ENCODE measurements at regions not wholly inside any gene's neighbourhood (a gene's known extent, or its start where the extent isn't known, plus 50 kb on each side); places are given as distances from the start of the nearest gene placed in this dataset.
"Not testable (repeated sequence)": the region's sequence is repeated elsewhere in the genome, so short reads cannot be mapped to it uniquely, and the experiment has no call there.

DNA sequence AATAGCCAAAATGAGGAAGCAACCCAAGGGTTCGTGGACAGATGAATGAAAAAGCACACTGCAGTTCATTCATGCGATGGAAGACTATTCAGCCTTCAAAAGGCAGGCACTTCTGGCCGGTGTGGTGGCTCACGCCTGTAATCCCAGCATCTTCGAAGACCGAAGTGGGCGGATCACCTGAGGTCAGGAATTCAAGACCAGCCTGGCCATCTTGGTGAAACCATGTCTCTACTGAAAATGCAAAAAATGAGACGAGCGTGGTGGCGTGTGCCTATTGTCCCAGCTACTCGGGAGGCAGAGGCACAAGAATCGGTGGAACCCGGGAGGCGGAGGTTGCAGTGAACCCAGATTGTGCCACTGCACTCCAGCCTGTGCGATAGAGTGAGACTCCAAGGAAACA is 114.1 kb upstream of the HMX1 start:
- in situ Hi-C loops (cut with HindIII; ENCODE audit: low pct_unique_long_range_greater_than_20kb, low sequenced_read_pairs); DNase-seq (ENCODE audit: low read depth): not testable (repeated sequence)

DNA sequence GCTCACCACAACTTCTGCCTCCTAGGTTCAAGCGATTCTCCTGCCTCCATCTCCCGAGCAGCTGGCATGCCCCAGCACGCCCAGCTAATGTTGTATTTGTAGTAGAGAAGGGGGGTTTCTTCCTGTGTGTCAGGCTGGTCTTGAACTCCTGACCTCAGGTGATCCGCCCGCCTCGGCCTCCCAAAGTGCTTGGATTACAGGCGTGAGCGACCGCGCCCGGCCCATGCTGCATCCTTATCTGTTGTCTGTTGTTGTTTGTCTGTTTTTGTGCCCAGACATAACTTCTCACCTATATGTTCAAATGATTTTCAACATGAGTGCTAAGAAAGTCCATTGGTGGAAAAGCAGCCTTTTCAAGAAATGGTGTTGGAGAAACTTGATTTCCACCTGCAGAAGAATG is 113.0 kb upstream of the HMX1 start:
- in situ Hi-C loops (cut with HindIII; ENCODE audit: low pct_unique_long_range_greater_than_20kb, low sequenced_read_pairs); DNase-seq (ENCODE audit: low read depth): not testable (repeated sequence)

DNA sequence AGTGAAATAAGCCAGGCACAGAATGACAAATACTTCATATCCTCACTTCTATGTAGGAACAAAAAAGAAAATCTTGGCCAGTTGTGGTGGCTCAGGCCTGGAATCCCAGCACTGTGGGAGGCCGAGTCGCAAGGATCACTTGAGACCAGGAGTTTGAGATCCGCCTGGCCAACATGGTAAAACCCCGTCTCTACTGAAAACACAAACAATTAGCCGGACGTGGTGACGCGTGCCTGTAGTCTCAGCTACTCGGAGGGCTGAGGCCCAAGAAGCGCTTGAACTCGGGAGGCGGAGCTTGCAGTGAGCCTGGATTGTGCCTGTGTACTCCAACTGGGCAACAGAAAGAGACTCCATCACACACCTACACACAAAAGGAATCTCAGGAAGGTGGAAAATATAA is 112.3 kb upstream of the HMX1 start:
- in situ Hi-C loops (cut with HindIII; ENCODE audit: low pct_unique_long_range_greater_than_20kb, low sequenced_read_pairs); DNase-seq (ENCODE audit: low read depth): not testable (repeated sequence)

DNA sequence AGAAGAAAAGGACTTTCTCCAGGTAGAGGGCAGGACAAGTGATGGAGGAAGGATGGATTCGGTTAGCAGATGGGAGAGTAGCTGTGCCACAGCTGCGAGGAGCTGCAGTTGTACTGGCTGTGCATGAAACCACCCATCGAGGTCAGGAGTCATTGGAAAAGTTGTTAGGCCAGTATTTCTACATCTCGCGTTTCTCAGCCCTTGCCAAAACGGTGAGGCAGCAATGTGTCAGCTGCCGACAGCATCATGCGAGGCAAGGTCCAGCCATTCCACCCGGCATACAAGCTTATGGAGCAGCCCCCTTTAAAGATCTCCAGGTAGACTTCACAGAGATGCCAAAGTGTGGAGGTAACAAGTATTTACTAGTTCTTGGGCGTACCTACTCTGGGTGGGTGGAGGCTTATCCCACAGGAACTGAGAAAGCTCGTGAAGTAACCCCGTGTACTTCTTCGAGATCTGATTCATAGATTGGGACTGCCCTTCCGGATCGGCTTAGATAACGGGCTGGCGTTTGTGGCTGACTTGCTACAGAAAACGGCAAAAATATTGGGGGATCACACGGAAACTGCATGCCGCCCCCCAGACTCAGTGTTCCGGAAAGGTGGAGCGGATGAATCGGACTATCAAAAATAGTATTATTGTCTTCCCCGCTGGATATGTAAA is 105.0 kb upstream of the HMX1 start:
- DNase-seq (ENCODE audit: low read depth); in situ Hi-C loops (cut with HindIII; ENCODE audit: low pct_unique_long_range_greater_than_20kb, low sequenced_read_pairs): not testable (repeated sequence)

DNA sequence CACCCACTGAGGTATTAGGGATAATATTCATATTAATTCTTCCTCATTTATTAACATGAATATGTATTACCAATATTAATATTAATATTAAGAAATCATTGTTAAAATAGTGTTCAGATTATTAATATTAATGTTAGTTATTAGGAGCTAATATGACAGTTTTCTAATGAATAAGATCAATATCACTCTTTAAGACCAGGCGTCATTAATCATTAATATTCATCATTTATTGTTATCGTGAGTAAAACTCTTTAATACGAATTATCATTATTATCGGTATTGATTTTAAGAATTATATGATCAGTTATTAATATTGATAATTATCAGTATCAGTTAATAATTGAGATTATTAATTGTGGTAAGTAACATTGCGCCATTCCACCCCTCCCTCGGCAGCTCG is 101.0 kb upstream of the HMX1 start:
- DNase-seq (ENCODE audit: low read depth); in situ Hi-C loops (cut with HindIII; ENCODE audit: low pct_unique_long_range_greater_than_20kb, low sequenced_read_pairs): not testable (repeated sequence)

DNA sequence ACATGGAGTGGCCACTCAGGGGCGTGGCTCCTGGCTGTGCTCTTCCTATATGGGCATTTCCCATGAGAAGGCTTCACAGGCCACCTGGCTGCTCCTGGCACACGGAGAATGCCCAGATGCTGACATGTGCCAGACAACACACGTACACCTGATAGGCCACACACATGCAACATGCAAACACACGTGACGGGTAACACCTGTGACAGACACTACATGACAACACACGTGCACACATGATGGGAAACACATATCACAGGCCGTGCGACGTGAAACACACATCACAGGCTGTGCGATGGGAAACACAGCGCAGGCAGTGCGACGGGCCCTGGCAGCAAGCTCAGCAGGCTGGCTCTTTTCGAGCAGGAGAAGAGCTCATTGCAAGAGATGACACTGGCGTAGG is 94.3 kb upstream of the HMX1 start:
- DNase-seq (ENCODE audit: low read depth); in situ Hi-C loops (cut with HindIII; ENCODE audit: low pct_unique_long_range_greater_than_20kb, low sequenced_read_pairs): not testable (repeated sequence)

DNA sequence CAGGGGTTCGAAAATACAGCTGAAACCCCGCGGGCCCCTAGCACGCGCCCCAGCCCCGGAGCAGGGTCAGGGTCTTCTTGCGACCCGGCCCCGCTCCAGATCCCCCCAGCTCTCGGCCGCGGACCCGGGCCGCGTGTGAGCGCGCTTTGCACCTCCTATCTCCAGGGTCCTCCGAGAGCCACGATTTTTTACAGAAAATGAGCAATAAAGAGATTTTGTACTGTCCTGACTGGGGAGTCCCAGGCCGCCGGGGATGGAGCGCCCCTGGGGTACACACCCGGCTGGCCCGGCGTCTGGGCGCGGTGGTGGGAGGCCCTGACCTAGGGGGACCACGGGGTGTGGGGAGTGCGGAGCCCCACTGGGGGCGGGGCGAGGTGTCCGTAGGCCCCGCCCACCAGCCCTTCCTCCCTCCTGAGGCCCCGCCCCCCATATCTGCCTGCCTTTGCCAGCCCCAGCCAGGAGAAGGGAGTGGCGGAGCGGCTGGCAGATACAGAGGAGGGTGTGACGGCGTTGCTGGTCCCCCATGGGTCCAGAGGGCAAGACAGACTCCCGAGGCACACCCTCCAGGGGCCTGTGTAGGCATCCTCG is 92.7 kb upstream of the HMX1 start:
- DNase-seq (ENCODE audit: low read depth); in situ Hi-C loops (cut with HindIII; ENCODE audit: low pct_unique_long_range_greater_than_20kb, low sequenced_read_pairs): not testable (repeated sequence)

DNA sequence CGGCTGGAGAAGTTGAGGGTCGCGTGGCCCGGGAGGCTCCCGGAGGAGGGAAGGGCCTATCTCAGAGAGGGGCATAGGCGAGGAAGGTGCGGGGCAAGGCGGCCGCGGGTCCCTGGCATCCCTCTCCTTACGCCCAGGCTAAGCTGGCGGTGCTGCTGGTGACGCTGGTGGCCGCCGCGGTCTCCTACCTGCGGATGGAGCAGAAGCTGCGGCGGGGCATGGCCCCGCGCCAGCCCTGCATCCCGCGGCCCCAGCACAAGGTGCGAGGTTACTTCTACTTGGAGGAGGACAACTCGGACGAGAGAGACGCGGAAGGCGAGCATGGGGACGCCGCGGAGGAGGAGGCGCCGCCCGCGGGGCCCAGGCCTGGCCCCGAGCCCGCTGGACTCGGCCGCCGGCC is 91.9 kb upstream of the HMX1 start:
- in situ Hi-C loops (cut with HindIII; ENCODE audit: low pct_unique_long_range_greater_than_20kb, low sequenced_read_pairs); DNase-seq (ENCODE audit: low read depth): not testable (repeated sequence)

DNA sequence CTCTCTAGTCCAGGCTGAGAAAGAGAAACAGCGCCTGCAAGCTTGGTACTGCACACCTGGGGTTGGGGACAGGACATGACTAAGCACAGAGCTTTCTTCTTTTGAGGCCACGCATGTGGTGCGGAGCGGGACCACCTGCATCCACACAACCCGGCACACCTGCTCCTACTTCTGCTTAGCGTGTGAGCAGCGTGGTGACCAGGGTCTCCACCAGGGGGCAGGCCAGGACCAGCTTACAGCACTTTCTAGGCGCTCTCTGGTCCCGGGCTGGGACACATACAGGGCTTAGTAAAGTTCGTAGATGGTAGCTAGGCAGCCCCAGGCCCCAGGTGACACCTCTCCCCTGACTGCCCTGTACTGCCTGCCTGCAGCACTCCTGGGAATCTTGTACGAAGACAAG is 89.7 kb upstream of the HMX1 start:
- in situ Hi-C loops (cut with HindIII; ENCODE audit: low pct_unique_long_range_greater_than_20kb, low sequenced_read_pairs), result not testable (repeated sequence)
- DNase-seq (ENCODE audit: low read depth), result peak; percentile 10

DNA sequence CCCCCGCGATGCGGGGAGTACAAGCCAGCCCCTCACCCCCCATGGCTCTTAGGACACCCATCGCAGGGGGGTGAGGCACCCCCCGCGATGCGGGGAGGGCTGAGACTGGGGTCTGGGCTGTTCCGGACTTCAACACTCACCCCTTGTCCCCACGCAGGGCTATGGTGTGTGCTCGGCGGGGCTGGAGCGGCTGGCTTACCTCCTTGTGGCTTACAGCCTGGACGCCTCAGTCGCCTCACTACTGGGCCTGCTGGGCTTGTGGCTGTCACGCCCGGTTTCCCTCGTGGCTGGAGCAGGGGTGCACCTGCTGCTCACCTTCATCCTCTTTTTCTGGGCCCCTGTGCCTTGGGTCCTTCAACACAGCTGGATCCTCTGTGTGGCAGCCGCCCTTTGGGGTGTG is 87.8 kb upstream of the HMX1 start:
- DNase-seq (ENCODE audit: low read depth); in situ Hi-C loops (cut with HindIII; ENCODE audit: low pct_unique_long_range_greater_than_20kb, low sequenced_read_pairs): not testable (repeated sequence)

DNA sequence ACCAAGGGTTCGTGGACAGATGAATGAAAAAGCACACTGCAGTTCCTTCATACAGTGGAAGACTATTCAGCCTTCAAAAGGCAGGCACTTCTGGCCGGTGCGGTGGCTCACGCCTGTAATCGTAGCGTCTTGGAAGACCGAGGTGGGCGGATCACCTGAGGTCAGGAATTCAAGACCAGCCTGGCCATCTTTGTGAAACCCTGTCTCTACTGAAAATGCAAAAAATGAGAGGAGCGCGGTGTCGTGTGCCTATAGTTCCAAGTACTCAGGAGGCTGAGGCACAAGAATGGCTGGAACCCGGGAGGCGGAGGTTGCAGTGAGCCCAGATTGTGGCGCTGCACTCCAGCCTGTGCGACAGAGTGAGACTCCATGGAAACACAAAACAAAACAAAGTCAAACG is 82.4 kb upstream of the HMX1 start:
- in situ Hi-C loops (cut with HindIII; ENCODE audit: low pct_unique_long_range_greater_than_20kb, low sequenced_read_pairs); DNase-seq (ENCODE audit: low read depth): not testable (repeated sequence)

DNA sequence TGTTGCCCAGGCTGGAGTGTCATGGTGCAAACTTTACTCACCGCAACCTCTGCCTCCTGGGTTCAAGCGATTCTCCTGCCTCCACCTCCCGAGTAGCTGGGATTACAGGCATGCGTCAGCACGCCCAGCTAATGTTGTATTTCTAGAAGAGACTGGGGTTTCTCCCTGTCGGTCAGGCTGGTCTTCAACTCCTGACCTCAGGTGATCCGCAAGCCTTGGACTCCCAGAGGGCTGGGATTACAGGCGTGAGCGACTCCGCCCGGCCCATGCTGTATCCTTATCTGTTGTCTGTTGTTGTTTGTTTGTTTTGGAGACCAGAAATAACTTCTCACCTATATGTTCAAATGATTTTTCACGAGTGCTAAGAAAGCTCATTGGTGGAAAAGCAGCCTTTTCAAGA is 81.2 kb upstream of the HMX1 start:
- DNase-seq (ENCODE audit: low read depth); in situ Hi-C loops (cut with HindIII; ENCODE audit: low pct_unique_long_range_greater_than_20kb, low sequenced_read_pairs): not testable (repeated sequence)

DNA sequence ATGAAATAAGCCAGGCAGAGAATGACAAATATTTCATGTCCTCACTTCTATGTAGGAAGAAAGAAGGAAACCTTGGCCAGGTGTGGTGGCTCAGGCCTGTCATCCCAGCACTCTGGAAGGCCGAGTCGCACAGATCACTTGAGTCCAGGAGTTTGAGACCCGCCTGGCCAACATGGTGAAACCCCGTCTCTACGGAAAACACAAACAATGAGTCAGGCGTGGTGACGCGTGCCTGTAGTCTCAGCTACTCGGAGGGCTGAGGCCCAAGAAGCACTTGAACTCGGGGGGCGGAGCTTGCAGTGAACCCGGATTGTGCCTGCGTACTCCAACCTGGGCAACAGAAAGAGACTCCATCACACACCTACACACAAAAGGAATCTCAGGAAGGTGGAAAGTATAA is 80.5 kb upstream of the HMX1 start:
- peak; percentile 6 for DNase-seq (ENCODE audit: low read depth)

DNA sequence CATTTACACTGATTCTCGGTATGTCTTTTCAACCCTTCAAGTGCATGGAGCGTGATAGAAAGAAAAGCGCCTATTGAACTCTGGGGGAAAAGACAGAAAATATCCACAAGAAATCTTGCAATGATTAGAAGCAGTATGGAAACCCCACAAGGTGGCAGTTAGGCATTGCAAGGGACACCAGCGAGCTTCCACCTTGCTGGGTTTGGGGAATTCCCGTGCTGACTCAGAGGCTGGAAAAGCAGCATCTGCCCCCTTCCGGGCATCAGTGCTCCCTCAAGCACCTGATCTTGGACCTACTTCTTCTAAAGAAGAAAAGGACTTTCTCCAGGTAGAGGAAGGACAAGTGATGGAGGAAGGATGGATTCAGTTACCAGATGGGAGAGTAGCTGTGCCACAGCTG is 73.9 kb upstream of the HMX1 start:
- DNase-seq (ENCODE audit: low read depth), result peak; percentile 3
- in situ Hi-C loops (cut with HindIII; ENCODE audit: low pct_unique_long_range_greater_than_20kb, low sequenced_read_pairs), result not testable (repeated sequence)

More for the DNA sequence above, 80.5 kb upstream of the HMX1 start:
- in situ Hi-C loops (cut with HindIII; ENCODE audit: low pct_unique_long_range_greater_than_20kb, low sequenced_read_pairs), result not testable (repeated sequence)

DNA sequence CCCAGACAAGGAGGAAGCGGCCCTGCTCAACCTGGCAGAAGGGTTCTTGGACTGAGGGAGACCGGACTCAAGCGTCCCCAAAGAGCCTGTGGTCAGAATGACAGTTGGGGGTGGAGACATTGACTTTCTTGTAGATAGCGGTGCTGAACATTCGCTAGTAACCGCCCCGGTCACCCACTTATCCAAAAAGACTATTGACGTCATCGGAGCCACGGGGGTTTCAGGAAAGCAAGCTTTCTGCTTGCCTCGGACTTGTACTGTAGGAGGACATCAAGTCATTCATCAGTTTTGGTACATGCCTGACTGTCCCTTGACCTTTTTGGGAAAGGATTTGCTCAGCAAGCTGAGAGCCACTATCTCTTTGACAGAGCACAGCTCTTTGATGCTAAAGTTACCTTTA is 71.7 kb upstream of the HMX1 start:
- DNase-seq (ENCODE audit: low read depth); in situ Hi-C loops (cut with HindIII; ENCODE audit: low pct_unique_long_range_greater_than_20kb, low sequenced_read_pairs): not testable (repeated sequence)

DNA sequence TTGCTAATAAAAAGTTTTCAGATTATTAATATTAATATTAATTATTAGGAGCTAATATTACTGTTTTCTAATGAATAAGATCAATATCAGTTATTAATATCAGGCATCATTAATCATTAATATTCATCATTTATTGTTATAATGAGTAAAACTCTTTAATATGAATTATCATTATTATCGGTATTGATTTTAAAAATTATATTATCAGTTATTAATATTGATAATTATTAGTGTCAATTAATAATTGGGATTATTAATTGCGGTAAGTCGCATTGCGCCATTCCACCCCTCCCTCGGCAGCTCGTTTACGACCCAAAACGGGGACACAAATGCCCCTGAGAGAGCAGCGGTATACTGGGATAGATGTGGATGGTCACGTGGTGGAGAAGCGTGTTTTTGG is 70.4 kb upstream of the HMX1 start:
- in situ Hi-C loops (cut with HindIII; ENCODE audit: low pct_unique_long_range_greater_than_20kb, low sequenced_read_pairs); DNase-seq (ENCODE audit: low read depth): not testable (repeated sequence)

DNA sequence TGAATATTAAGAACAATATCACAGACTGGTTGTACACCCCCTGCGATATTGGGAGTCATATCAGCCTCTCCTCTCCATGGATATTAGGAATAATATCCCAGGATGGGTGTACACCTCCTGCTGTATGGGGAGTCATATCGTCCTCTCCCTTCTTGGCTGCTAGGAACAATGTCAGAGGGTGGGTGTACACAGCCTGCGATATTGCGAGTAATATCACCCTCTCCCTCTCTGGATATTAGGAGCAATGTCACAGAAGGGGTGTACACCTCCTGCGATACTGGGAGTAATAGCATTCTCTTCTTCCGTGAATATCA is 69.8 kb upstream of the HMX1 start:
- in situ Hi-C loops (cut with HindIII; ENCODE audit: low pct_unique_long_range_greater_than_20kb, low sequenced_read_pairs); DNase-seq (ENCODE audit: low read depth): not testable (repeated sequence)

DNA sequence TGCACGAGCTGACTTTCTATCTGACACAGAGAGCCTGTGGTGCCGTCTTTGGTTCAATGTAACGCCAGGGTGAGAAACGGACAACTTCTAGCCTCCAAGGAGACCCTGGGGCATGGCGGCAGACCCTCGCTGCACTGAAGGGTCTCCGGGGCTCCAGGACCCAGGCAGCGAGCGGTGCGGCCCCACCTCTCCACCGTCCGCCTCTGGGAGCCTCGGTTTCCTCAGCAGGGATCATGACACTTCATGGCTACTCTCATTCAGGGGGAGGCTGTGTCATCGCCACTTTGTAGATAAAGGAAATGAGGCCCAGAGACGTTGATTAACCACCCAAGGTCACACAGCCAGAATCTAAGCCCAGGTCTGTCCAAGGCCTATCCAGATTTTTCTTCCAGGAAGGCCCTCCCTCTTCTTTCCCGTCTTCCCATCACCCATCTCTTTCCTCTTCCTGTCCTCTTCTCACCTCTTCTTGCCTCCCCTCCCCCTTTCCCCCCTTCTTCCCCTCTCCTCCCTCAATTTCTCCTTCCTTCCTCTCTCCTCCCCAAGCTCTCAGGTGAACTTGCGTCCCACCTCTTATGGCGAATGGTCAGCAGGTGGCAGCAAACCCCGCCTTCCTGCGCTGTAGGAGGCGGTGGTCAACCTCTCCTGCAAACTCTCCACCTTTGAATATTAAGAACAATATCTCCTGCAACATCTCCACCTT is 69.3 kb upstream of the HMX1 start:
- in situ Hi-C loops (cut with HindIII; ENCODE audit: low pct_unique_long_range_greater_than_20kb, low sequenced_read_pairs), result no loop called here
- no peak for DNase-seq (ENCODE audit: low read depth)

DNA sequence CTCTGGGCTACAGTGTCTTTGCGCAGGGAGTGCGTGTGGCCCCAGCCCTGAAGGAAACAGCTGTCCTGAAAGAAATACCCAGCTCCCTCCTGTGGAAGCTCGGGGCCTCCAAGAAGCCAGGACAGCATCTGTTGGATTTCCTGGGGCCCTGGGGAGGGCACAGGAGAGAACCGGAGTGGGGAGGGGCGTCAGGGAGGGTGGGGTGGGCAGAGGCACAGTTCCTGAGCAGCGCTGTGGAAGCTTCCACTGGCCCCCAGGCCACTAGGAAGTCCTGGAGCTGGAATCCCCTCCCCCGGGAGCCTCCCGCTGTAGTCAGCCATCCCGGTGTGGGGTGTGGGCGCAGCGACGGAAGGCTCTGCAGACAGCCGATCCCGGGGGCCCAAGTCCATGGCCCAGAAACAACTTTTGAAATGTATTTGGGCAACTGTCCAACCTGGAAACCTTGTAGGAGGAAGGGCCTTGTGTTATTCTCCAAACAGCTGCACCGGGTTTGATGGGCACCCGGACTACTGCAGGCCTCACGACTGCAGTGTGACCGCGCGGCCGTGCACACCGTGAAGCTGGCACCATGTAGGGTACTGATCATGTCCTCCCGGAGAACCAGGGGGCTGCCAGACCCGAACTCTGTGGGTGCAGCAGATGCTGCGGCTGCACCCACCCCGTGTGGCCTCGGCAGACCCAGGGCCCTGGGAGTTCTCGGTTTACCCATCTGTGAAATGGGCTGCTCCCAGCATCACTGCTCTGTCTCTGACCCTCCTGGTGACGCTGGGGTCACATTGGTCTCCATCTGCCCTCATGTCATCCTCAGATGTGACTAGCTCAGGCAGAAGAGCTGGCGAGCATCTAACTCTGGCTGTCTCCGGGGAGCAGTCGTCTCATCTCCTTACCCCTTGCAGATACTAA is 68.5 kb upstream of the HMX1 start:
- DNase-seq (ENCODE audit: low read depth), result no peak
- in situ Hi-C loops (cut with HindIII; ENCODE audit: low pct_unique_long_range_greater_than_20kb, low sequenced_read_pairs), result no loop called here

Data from Caki2 (cell line).